Peyer's patch (tissue), 4 donors: ENCODE measurements at regions not wholly inside any gene's neighbourhood (a gene's known extent, or its start where the extent isn't known, plus 50 kb on each side); places are given as distances from the start of the nearest gene placed in this dataset.
"Not testable (repeated sequence)": the region's sequence is repeated elsewhere in the genome, so short reads cannot be mapped to it uniquely, and the experiment has no call there.

Source experiments
- DNase-seq, 3 donors: peaks; one replicate each; pipeline ENCODE4 v3.0.0-alpha.2; 2017 to 2019
- H3K27ac ChIP-seq, 4 donors: fragments of 200-600 bp; sonication (generic); one replicate each; pipeline ENCODE4 v1.5.1; 2016 to 2019
- H3K27me3 ChIP-seq, 2 donors: fragments of 200-600 bp; sonication (generic); one replicate each; pipeline ENCODE4 v1.5.1; 2019
- H3K36me3 ChIP-seq, 3 donors: fragments of 200-600 bp; sonication (generic); one replicate each; pipeline ENCODE4 v1.5.1; 2016 to 2019
- H3K4me1 ChIP-seq, 4 donors: fragments of 200-600 bp; sonication (generic); one replicate each; pipeline ENCODE4 v1.5.1; 2016 to 2019
- H3K4me3 ChIP-seq, 4 donors: fragments of 200-600 bp; sonication (generic); 1 replicate in 3 of 4; 2 replicates in 1 of 4; pipeline ENCODE4 v1.5.1; 2016 to 2019; ENCODE audit warnings: mild to moderate bottlenecking in 1 of 4
- H3K9me3 ChIP-seq, 4 donors: fragments of 200-600 bp; sonication (generic); one replicate each; pipeline ENCODE4 v1.5.1; 2016 to 2019; ENCODE audit warnings: mild to moderate bottlenecking in 1 of 4
- POLR2A ChIP-seq, 2 donors: fragments of 450-650 bp; IDR thresholded peaks; one replicate each; pipeline ENCODE4 v1.5.1; 2017; ENCODE audit warnings: antibody characterized with exemption in 2 of 2, mild to moderate bottlenecking in 2 of 2, moderate library complexity in 2 of 2
- TF ChIP-seq, protein P1 (sequence below), 6 experiments: fragments of 450-650 bp in 4 of 6; fragments of 200-600 bp in 2 of 6; sonication (generic) in 1 of 6; IDR thresholded peaks; one replicate each; pipeline ENCODE4 v1.5.1; 2017 to 2019; ENCODE audit warnings: antibody characterized with exemption in 6 of 6, mild to moderate bottlenecking in 3 of 6, moderate library complexity in 1 of 6

DNA sequence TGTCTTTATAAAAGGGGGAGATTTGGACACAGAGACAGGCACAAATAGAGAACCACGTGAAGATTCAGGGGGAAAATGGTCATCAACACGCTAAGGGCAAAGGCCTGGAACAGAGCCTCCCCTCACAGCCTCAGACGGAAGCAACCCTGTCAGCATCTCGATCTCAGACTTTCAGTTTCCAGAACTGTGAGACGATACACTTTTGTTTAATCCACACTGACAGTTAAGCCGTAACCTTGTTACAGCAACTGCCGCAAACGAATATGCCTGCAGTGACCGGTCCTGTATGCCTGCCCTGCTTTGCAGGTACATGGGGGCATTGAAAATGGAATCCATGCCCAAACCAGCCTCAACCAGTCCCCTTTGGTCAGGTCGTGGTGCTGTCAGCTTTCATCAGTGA, 139.5 kb downstream of the ATPSCKMT start:
- no peak for DNase-seq
- Histone ChIP-seq H3K4me1 (no peaks in the 10 kb centered on the region), H3K4me3 (no peak overlapping the region), H3K36me3 (no peaks in the 10 kb centered on the region), H3K27ac (no peak overlapping the region), H3K9me3 (no peaks in the 10 kb centered on the region), H3K27me3 (no peaks in the 10 kb centered on the region)
- TF ChIP-seq, protein P1, sequence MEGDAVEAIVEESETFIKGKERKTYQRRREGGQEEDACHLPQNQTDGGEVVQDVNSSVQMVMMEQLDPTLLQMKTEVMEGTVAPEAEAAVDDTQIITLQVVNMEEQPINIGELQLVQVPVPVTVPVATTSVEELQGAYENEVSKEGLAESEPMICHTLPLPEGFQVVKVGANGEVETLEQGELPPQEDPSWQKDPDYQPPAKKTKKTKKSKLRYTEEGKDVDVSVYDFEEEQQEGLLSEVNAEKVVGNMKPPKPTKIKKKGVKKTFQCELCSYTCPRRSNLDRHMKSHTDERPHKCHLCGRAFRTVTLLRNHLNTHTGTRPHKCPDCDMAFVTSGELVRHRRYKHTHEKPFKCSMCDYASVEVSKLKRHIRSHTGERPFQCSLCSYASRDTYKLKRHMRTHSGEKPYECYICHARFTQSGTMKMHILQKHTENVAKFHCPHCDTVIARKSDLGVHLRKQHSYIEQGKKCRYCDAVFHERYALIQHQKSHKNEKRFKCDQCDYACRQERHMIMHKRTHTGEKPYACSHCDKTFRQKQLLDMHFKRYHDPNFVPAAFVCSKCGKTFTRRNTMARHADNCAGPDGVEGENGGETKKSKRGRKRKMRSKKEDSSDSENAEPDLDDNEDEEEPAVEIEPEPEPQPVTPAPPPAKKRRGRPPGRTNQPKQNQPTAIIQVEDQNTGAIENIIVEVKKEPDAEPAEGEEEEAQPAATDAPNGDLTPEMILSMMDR (IDR thresholded peaks at IDR 0.05) = no peak
- no peak for TF ChIP-seq POLR2A (IDR thresholded peaks at IDR 0.05)

DNA sequence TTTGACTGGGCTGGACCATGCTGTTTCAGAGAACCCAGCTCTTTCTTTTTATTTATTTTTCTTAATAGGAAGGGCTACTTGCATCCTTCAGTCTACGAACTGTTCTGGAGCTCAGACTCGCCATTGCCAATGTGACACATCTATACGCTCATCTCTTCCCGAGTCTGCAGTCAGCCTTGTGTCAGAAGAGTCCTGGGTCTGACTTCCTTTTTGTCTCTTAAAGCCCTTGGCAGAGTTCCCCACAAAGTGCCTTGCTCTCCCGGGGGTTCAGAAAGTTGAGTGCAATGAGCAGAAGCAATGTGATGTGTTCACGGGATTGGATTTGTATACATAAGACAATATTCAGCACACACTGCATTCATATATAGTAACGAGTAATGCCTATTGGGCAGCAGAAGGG, 140.4 kb downstream of the ATPSCKMT start:
- H3K36me3 ChIP-seq = no peaks in the 10 kb centered on the region
- H3K27ac ChIP-seq = no peak overlapping the region
- no peak for TF ChIP-seq POLR2A (IDR thresholded peaks at IDR 0.05)
- TF ChIP-seq, protein P1 (IDR thresholded peaks at IDR 0.05) = no peak
- H3K9me3 ChIP-seq = no peaks in the 10 kb centered on the region
- DNase-seq = no peak
- H3K4me1 ChIP-seq = no peaks in the 10 kb centered on the region
- H3K27me3 ChIP-seq = no peaks in the 10 kb centered on the region
- H3K4me3 ChIP-seq = no peak overlapping the region

DNA sequence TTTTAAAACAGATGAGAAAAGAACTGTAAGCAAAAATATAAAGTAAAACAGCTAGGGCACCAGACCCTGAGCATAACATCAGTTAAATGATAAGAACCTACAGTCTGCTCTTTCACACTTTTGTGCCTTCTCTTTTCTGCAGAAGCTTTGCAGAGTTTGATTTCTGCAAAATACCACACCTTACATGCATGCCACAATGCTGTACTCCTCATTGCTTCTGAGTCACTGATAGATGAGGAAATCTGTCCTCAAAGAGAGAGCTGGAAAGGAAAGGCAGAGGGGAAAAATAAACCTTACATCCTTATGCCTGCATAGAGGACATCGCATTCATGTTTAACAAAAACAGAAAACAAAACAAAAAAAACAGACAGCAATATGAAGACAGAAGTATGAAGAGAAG, 142.9 kb downstream of the ATPSCKMT start:
- no peak for TF ChIP-seq POLR2A (IDR thresholded peaks at IDR 0.05)
- TF ChIP-seq, protein P1 (IDR thresholded peaks at IDR 0.05) = no peak
- Histone ChIP-seq H3K27me3 (no peaks in the 10 kb centered on the region), H3K27ac (no peak overlapping the region), H3K36me3 (no peaks in the 10 kb centered on the region), H3K4me3 (no peak overlapping the region), H3K4me1 (no peaks in the 10 kb centered on the region), H3K9me3 (no peaks in the 10 kb centered on the region)
- no peak for DNase-seq

DNA sequence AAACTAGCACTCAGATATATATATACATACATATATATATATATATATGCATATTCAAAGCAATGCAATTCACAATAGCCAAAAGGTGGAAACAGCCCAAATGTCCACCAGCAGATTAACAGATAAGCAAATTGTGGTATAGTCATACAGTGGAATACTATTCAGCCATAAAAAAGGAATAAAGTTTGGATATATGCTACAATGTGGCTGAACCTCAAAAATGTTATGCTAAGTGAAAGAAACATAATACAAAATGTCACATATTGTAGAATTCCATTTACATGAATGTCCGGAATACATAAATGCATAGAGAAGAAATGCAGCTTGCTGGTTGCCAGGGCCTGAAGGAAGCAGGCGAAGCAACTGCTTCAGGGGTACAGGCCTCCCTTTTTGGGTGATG, 143.4 kb downstream of the ATPSCKMT start:
- Histone ChIP-seq H3K4me3 (no peak overlapping the region), H3K27ac (no peak overlapping the region), H3K27me3 (no peaks in the 10 kb centered on the region), H3K4me1 (no peaks in the 10 kb centered on the region), H3K9me3 (no peaks in the 10 kb centered on the region), H3K36me3 (no peaks in the 10 kb centered on the region)
- TF ChIP-seq, protein P1 (IDR thresholded peaks at IDR 0.05) = no peak
- no peak for TF ChIP-seq POLR2A (IDR thresholded peaks at IDR 0.05)
- no peak for DNase-seq

- Histone ChIP-seq H3K4me3 (no peak overlapping the region), H3K4me1 (no peaks in the 10 kb centered on the region), H3K36me3 (no peaks in the 10 kb centered on the region), H3K27me3 (no peaks in the 10 kb centered on the region), H3K9me3 (no peaks in the 10 kb centered on the region), H3K27ac (no peak overlapping the region)
- TF ChIP-seq, protein P1 (IDR thresholded peaks at IDR 0.05) = no peak
- TF ChIP-seq POLR2A (IDR thresholded peaks at IDR 0.05) = no peak
- no peak for DNase-seq
Measured at GRCh38 chr5:10102706-10103497, 146.8 kb downstream of the ATPSCKMT start.

GRCh38 chr5:10102235-10102634, 147.5 kb downstream of the ATPSCKMT start:
- not testable (repeated sequence) for H3K27ac ChIP-seq, H3K4me3 ChIP-seq, H3K36me3 ChIP-seq, H3K4me1 ChIP-seq, H3K9me3 ChIP-seq, H3K27me3 ChIP-seq, DNase-seq
